AG09309 (cell line): ENCODE measurements at regions not wholly inside any gene's neighbourhood (a gene's known extent, or its start where the extent isn't known, plus 50 kb on each side); places are given as distances from the start of the nearest gene placed in this dataset.

Experiments used
- DNase-seq: peaks from one replicate; pipeline ENCODE4 v3.0.0-alpha.2; 2010; ENCODE audit warnings: low read depth
- H3K4me3 ChIP-seq: 2 replicates; pipeline ENCODE4 v1.5.1; 2011; ENCODE audit warnings: mild to moderate bottlenecking, low read depth, low read length, moderate library complexity; ENCODE audit not compliant: control insufficient read depth
- TF ChIP-seq, protein P1 (sequence below): IDR thresholded peaks from 2 replicates; pipeline ENCODE4 v1.5.1; 2011; ENCODE audit warnings: mild to moderate bottlenecking, low read depth, low read length, inconsistent platforms; ENCODE audit not compliant: insufficient read depth, control insufficient read depth; ENCODE audit errors: missing control alignments

DNA sequence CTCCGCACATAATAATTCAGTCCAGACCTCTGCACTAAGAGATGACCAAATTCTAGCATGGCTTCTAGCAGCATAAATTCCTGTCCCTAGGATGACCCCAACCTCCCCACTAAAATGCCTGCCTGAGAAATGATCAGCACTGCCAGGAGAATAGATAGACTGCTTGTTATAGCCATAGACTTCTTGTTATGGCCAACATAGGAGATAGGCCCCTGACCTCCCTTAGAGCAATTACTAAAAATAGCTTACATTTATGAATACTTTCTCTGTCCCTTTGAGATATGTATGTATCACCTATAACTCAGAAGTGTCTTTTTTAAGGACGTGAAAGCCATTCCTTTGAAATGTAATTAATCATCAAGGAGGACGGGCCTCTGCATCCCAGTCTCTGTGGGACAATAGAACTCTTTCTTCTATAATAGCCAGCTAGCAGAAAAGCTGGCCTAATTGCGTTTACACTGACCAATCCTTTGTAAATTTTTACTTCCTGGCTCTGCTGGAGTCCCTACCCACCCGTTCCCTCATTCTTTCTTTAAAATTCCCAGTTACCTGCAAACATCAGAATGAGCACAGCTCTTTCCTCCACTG lies 1002.7 kb downstream of the CDH18 start:
- TF ChIP-seq, protein P1, sequence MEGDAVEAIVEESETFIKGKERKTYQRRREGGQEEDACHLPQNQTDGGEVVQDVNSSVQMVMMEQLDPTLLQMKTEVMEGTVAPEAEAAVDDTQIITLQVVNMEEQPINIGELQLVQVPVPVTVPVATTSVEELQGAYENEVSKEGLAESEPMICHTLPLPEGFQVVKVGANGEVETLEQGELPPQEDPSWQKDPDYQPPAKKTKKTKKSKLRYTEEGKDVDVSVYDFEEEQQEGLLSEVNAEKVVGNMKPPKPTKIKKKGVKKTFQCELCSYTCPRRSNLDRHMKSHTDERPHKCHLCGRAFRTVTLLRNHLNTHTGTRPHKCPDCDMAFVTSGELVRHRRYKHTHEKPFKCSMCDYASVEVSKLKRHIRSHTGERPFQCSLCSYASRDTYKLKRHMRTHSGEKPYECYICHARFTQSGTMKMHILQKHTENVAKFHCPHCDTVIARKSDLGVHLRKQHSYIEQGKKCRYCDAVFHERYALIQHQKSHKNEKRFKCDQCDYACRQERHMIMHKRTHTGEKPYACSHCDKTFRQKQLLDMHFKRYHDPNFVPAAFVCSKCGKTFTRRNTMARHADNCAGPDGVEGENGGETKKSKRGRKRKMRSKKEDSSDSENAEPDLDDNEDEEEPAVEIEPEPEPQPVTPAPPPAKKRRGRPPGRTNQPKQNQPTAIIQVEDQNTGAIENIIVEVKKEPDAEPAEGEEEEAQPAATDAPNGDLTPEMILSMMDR, result no peak
- H3K4me3 ChIP-seq, result no peak overlapping the region
- no peak for DNase-seq

DNA sequence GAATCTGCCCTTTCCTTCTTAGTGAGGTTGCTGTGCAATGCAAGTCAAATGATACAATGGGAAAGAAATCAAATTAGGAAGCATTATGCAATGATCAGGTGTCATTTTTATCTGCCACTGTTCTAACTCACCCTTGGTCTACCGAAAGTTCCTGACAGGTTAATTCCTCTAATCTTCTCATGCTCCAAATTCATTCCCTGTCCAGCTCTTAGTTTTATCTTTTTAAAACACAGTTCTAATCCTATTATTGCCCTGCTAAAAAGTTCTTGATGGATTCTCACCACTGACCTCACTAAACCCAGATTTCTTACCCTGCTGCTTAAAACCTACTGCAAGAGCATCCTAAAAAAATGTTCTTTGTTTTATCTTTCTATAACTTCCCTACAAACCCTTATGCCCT lies 1000.9 kb downstream of the CDH18 start:
- TF ChIP-seq, protein P1, result no peak
- H3K4me3 ChIP-seq, result no peak overlapping the region
- no peak for DNase-seq

DNA sequence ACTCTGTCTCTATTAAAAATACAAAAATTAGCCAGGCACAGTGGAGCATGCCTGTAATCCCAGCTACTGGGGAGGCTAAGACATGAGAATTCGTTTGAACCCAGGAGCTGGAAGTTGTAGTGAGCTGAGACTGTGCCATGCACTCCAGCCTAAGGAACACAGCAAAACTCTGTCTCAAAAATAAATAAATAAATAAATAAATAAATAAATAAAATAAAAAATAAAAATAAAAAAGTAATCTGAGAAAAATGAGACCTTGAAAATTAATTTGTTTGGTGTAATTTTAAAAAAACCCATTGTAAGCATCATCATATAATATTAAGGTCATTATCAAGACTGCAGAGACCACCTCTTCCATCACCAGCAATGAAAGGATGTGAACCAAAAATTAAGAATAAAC lies 997.1 kb downstream of the CDH18 start:
- H3K4me3 ChIP-seq, result no peak overlapping the region
- DNase-seq, result no peak
- TF ChIP-seq, protein P1, result no peak

DNA sequence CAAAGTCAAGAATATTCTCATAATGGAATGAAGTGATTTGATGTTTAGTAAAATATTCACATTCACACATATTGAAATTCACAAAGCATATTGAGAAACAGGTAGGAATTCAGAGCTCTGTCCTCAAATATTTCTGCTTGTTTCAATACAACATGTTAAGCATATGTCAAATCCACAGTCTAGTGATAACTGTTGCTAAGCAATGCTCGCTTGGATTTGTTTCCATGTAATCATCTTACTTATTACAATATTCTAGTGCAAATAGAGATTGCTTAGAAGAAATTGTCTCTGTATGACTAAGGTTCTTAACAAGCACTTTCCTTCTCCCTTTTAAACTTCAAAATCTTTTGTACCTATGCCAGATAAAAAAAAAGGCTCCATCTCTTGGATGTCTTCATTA lies 995.7 kb downstream of the CDH18 start:
- no peak for DNase-seq
- TF ChIP-seq, protein P1, result no peak
- no peak overlapping the region for H3K4me3 ChIP-seq

DNA sequence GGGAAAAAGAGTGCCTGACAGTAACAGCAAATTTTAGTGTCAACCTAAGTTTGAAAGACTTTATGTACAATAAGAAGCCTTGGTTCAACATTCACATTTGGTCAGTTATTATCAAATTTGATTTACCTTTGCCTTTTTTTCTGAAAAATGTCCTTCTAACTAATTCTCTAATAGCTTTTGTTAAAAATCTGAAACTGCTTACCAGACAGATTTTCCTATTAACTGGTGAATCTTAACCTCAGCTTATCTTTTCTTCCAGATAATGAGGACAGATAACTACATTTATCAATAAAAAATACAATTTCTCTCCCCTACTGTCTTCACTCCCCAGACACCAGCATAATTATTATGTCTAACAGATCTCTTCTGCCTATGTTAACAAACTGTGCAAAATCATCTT lies 988.5 kb downstream of the CDH18 start:
- TF ChIP-seq, protein P1, result no peak
- no peak for DNase-seq
- no peak overlapping the region for H3K4me3 ChIP-seq

DNA sequence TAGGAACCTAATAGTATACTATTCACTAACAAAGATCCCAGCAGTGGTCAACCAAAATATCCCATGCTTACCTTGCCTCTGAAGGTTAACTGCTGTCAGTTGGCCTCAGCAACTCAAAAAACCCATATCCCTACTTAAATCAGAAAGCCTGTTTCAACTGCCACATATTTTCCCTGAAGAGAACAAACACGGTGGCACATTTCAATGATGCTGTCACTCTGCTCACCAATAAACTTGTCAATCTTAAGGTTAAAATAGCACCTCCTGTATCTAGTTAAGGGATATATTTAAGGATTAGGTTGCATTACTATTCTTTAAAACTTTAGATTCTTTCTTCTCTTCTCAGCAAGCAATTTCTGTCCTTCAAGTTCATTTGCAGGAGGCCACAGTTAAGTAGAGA lies 986.9 kb downstream of the CDH18 start:
- no peak for DNase-seq
- TF ChIP-seq, protein P1, result no peak
- no peak overlapping the region for H3K4me3 ChIP-seq

DNA sequence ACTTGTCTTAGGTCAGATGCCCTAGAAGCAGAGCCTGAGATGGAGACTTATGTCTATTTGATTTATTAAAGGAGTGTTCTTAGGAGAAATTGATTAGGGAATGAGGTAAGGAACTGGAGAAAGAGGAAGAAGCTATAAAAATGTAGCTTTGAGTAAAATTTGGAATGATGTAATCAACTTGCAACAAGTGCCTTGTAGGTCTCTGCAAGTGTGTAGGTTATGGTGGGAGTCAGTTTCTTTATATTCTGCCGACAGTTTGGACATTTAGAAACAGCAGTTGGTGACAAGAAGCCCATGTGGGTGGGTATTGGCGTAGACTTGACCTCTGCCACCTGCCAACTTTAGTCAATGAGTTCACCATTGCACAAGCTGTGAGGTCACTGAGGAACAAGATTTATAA lies 986.5 kb downstream of the CDH18 start:
- DNase-seq, result no peak
- H3K4me3 ChIP-seq, result no peak overlapping the region
- TF ChIP-seq, protein P1, result no peak
